Thoracic aorta (tissue), 2 donors: ENCODE measurements at regions not wholly inside any gene's neighbourhood (a gene's known extent, or its start where the extent isn't known, plus 50 kb on each side); places are given as distances from the start of the nearest gene placed in this dataset.
"Not testable (repeated sequence)": the region's sequence is repeated elsewhere in the genome, so short reads cannot be mapped to it uniquely, and the experiment has no call there.

ENCODE experiments used
- ATAC-seq: fragments of 150-250 bp; one replicate; pipeline ENCODE4 v1.8.0; 2017; ENCODE audit warnings: low read depth; ENCODE audit not compliant: insufficient number of reproducible peaks, low FRiP score
- DNase-seq: peaks from one replicate; pipeline ENCODE4 v3.0.0-alpha.2; 2020; ENCODE audit warnings: low spot score
- H3K27ac ChIP-seq, 2 donors: fragments of 200-600 bp; sonication (generic); 1 replicate in 1 of 2; 2 replicates in 1 of 2; pipeline ENCODE4 v1.5.1; 2016; ENCODE audit warnings: mild to moderate bottlenecking in 2 of 2, moderate library complexity in 2 of 2
- H3K27me3 ChIP-seq: fragments of 200-600 bp; sonication (generic); replicated peaks from 2 replicates; pipeline ENCODE4 v1.6.0; 2016; ENCODE audit warnings: mild to moderate bottlenecking; ENCODE audit not compliant: insufficient read depth
- H3K36me3 ChIP-seq: fragments of 200-600 bp; sonication (generic); one replicate; pipeline ENCODE4 v1.5.1; 2016
- H3K4me1 ChIP-seq, 2 donors: fragments of 200-600 bp; sonication (generic); 1 replicate in 1 of 2; 2 replicates in 1 of 2; pipeline versions ENCODE4 v1.5.1 to v1.6.0; 2016; ENCODE audit warnings: low read depth in 2 of 2, mild to moderate bottlenecking in 1 of 2; ENCODE audit not compliant: control insufficient read depth in 1 of 2
- H3K4me3 ChIP-seq: fragments of 200-600 bp; sonication (generic); 2 replicates; pipeline ENCODE4 v1.5.1; 2016; ENCODE audit warnings: mild to moderate bottlenecking
- H3K9me3 ChIP-seq: fragments of 200-600 bp; sonication (generic); 2 replicates; pipeline ENCODE4 v1.5.1; 2016
- CTCF ChIP-seq: fragments of 200-600 bp; sonication (generic); IDR thresholded peaks from one replicate; pipeline ENCODE4 v1.5.1; 2019; ENCODE audit warnings: antibody characterized with exemption

- Histone ChIP-seq H3K27me3 (no peaks in the 10 kb centered on the region), H3K4me1 (no peaks in the 10 kb centered on the region), H3K36me3 (no peaks in the 10 kb centered on the region), H3K27ac (no peak overlapping the region), H3K9me3 (no peaks in the 10 kb centered on the region), H3K4me3 (no peak overlapping the region)
- ATAC-seq (no peak), DNase-seq (no peak)
- TF ChIP-seq CTCF, result no peak
Measured at GRCh38 chr16:88274847-88275246, 107.9 kb upstream of the ZNF469 start.

GRCh38 chr16:88275336-88276122, 107.2 kb upstream of the ZNF469 start:
- H3K4me3 ChIP-seq, H3K4me1 ChIP-seq, H3K27me3 ChIP-seq, ATAC-seq, H3K9me3 ChIP-seq, DNase-seq, H3K36me3 ChIP-seq, H3K27ac ChIP-seq: not testable (repeated sequence)

GRCh38 chr16:88276123-88276588, 106.6 kb upstream of the ZNF469 start:
- not testable (repeated sequence) for H3K27me3 ChIP-seq, H3K4me1 ChIP-seq, H3K27ac ChIP-seq, H3K36me3 ChIP-seq, ATAC-seq, H3K9me3 ChIP-seq, H3K4me3 ChIP-seq, DNase-seq

- no peak for DNase-seq
- Histone ChIP-seq H3K27ac (no peak overlapping the region), H3K4me1 (no peaks in the 10 kb centered on the region), H3K4me3 (no peak overlapping the region), H3K9me3 (no peaks in the 10 kb centered on the region), H3K36me3 (no peaks in the 10 kb centered on the region), H3K27me3 (no peaks in the 10 kb centered on the region)
- no peak for TF ChIP-seq CTCF
- no peak for ATAC-seq
Measured at GRCh38 chr16:88276591-88276990, 106.2 kb upstream of the ZNF469 start.

GRCh38 chr16:88279998-88280397, 102.8 kb upstream of the ZNF469 start:
- no peak overlapping the region for H3K27ac ChIP-seq
- H3K36me3 ChIP-seq, result no peaks in the 10 kb centered on the region
- H3K27me3 ChIP-seq, result no peaks in the 10 kb centered on the region
- H3K4me1 ChIP-seq, result no peaks in the 10 kb centered on the region
- DNase-seq (no peak), ATAC-seq (no peak)
- H3K9me3 ChIP-seq, result no peaks in the 10 kb centered on the region
- no peak overlapping the region for H3K4me3 ChIP-seq
- TF ChIP-seq CTCF, result no peak

- no peak overlapping the region for H3K27ac ChIP-seq
Measured at GRCh38 chr16:88281858-88282563, 100.7 kb upstream of the ZNF469 start.

More at GRCh38 chr16:88281858-88282563, 100.7 kb upstream of the ZNF469 start:
- DNase-seq (no peak), ATAC-seq (no peak)
- no peak overlapping the region for H3K4me3 ChIP-seq
- TF ChIP-seq CTCF, result no peak
- no peaks in the 10 kb centered on the region for H3K4me1 ChIP-seq
- no peaks in the 10 kb centered on the region for H3K27me3 ChIP-seq
- H3K9me3 ChIP-seq, result no peaks in the 10 kb centered on the region
- H3K36me3 ChIP-seq, result no peaks in the 10 kb centered on the region
